Activated CD8-positive, alpha-beta memory T cell treated with anti-CD3 and anti-CD28 coated beads, Interleukin-2, amount 10 ng/mL, durations not matched to agents 7 days and 5 days (primary cell): ENCODE measurements at regions not wholly inside any gene's neighbourhood (a gene's known extent, or its start where the extent isn't known, plus 50 kb on each side); places are given as distances from the start of the nearest gene placed in this dataset.

Experiments used
- ATAC-seq: fragments of 150-1000 bp; cut with Tn5 transposase; one replicate; pipeline ENCODE4 v1.10.0; 2021; ENCODE audit warnings: moderate library complexity
- CTCF ChIA-PET: fragments of 350-600 bp; sonication (Branson Sonifier 250); formaldehyde crosslinking; loops from one replicate; lab custom pipeline; 2021; ENCODE audit warnings: antibody characterized with exemption; lab: Charles Lee
- DNase-seq: peaks from one replicate; pipeline ENCODE4 v3.0.0-alpha.2; 2020
- H3K27ac Mint-ChIP-seq: one replicate; pipeline ENCODE4 v1.8.0; 2021; ENCODE audit warnings: mild to moderate bottlenecking, mixed read lengths
- H3K27me3 Mint-ChIP-seq: one replicate; pipeline ENCODE4 v1.8.0; 2021; ENCODE audit warnings: mixed read lengths
- H3K36me3 Mint-ChIP-seq: one replicate; pipeline ENCODE4 v1.8.0; 2021; ENCODE audit warnings: mild to moderate bottlenecking, mixed read lengths
- H3K4me1 Mint-ChIP-seq: one replicate; pipeline ENCODE4 v1.8.0; 2021; ENCODE audit warnings: mixed read lengths
- H3K4me3 Mint-ChIP-seq: one replicate; pipeline ENCODE4 v1.8.0; 2021; ENCODE audit warnings: mild to moderate bottlenecking, moderate library complexity, mixed read lengths
- H3K9me3 Mint-ChIP-seq: one replicate; pipeline ENCODE4 v1.8.0; 2022; ENCODE audit warnings: low read depth, mixed read lengths

GRCh38 chr3:146894406-146894805, 289.3 kb upstream of the PLSCR5 start:
- Mint-ChIP-seq H3K4me3 (no peak overlapping the region), H3K27me3 (no peaks in the 10 kb centered on the region), H3K36me3 (no peaks in the 10 kb centered on the region), H3K27ac (no peak overlapping the region), H3K9me3 (peaks cover 4% of the 10 kb centered on the region), H3K4me1 (no peaks in the 10 kb centered on the region)
- ATAC-seq (no peak), DNase-seq (no peak)
- CTCF ChIA-PET = no interaction called here

GRCh38 chr3:146892041-146892440, 286.9 kb upstream of the PLSCR5 start:
- CTCF ChIA-PET = no interaction called here
- H3K4me1 Mint-ChIP-seq = no peaks in the 10 kb centered on the region
- no peak overlapping the region for H3K4me3 Mint-ChIP-seq
- ATAC-seq (no peak), DNase-seq (no peak)
- peaks cover 2% of the 10 kb centered on the region for H3K9me3 Mint-ChIP-seq
- no peaks in the 10 kb centered on the region for H3K36me3 Mint-ChIP-seq
- no peak overlapping the region for H3K27ac Mint-ChIP-seq
- H3K27me3 Mint-ChIP-seq = no peaks in the 10 kb centered on the region

- DNase-seq (no peak), ATAC-seq (no peak)
- no peaks in the 10 kb centered on the region for H3K9me3 Mint-ChIP-seq
- H3K4me3 Mint-ChIP-seq = no peak overlapping the region
- no peak overlapping the region for H3K27ac Mint-ChIP-seq
- no peaks in the 10 kb centered on the region for H3K4me1 Mint-ChIP-seq
- H3K36me3 Mint-ChIP-seq = no peaks in the 10 kb centered on the region
- CTCF ChIA-PET = no interaction called here
- H3K27me3 Mint-ChIP-seq = no peaks in the 10 kb centered on the region
Observed at GRCh38 chr3:146889626-146890025, 284.5 kb upstream of the PLSCR5 start.

GRCh38 chr3:146888176-146888575, 283.0 kb upstream of the PLSCR5 start:
- no peak overlapping the region for H3K27ac Mint-ChIP-seq
- CTCF ChIA-PET = no interaction called here
- H3K36me3 Mint-ChIP-seq = no peaks in the 10 kb centered on the region
- DNase-seq (no peak), ATAC-seq (no peak)
- H3K9me3 Mint-ChIP-seq = no peaks in the 10 kb centered on the region
- H3K4me3 Mint-ChIP-seq = no peak overlapping the region
- H3K4me1 Mint-ChIP-seq = no peaks in the 10 kb centered on the region
- no peaks in the 10 kb centered on the region for H3K27me3 Mint-ChIP-seq

- DNase-seq = no peak
- CTCF ChIA-PET = no interaction called here
Observed at GRCh38 chr3:146884721-146885120, 279.6 kb upstream of the PLSCR5 start.

GRCh38 chr3:146884296-146884695, 279.1 kb upstream of the PLSCR5 start:
- no peaks in the 10 kb centered on the region for H3K36me3 Mint-ChIP-seq
- CTCF ChIA-PET = no interaction called here
- no peak overlapping the region for H3K27ac Mint-ChIP-seq
- no peaks in the 10 kb centered on the region for H3K27me3 Mint-ChIP-seq
- ATAC-seq (no peak), DNase-seq (no peak)
- no peak overlapping the region for H3K4me3 Mint-ChIP-seq
- H3K4me1 Mint-ChIP-seq = no peaks in the 10 kb centered on the region
- H3K9me3 Mint-ChIP-seq = peaks cover 6% of the 10 kb centered on the region

More at GRCh38 chr3:146884721-146885120, 279.6 kb upstream of the PLSCR5 start:
- Mint-ChIP-seq H3K27ac (no peak overlapping the region), H3K36me3 (no peaks in the 10 kb centered on the region), H3K27me3 (no peaks in the 10 kb centered on the region), H3K4me3 (no peak overlapping the region), H3K4me1 (no peaks in the 10 kb centered on the region), H3K9me3 (peaks cover 6% of the 10 kb centered on the region)
- ATAC-seq = no peak

- Mint-ChIP-seq H3K4me3 (no peak overlapping the region), H3K27me3 (no peaks in the 10 kb centered on the region), H3K4me1 (no peaks in the 10 kb centered on the region), H3K9me3 (peaks cover 6% of the 10 kb centered on the region), H3K27ac (no peak overlapping the region), H3K36me3 (no peaks in the 10 kb centered on the region)
- no peak for DNase-seq
- CTCF ChIA-PET = no interaction called here
- ATAC-seq = no peak
Observed at GRCh38 chr3:146883288-146883687, 278.1 kb upstream of the PLSCR5 start.

- Mint-ChIP-seq H3K4me1 (no peaks in the 10 kb centered on the region), H3K9me3 (peaks cover 6% of the 10 kb centered on the region), H3K27ac (no peak overlapping the region), H3K27me3 (no peaks in the 10 kb centered on the region), H3K4me3 (no peak overlapping the region), H3K36me3 (no peaks in the 10 kb centered on the region)
- DNase-seq = no peak
- ATAC-seq = no peak
- CTCF ChIA-PET = interaction anchor here (0.7 kb wide), 1 partner anchor 207 kb away, joined by 3 read pairs; no protein-coding TSS in a partner anchor
Observed at GRCh38 chr3:146881966-146882760, 277.0 kb upstream of the PLSCR5 start.

GRCh38 chr3:146881356-146881755, 276.2 kb upstream of the PLSCR5 start:
- ATAC-seq = no peak
- no peaks in the 10 kb centered on the region for H3K36me3 Mint-ChIP-seq
- H3K27ac Mint-ChIP-seq = no peak overlapping the region

GRCh38 chr3:146873748-146874147, 268.6 kb upstream of the PLSCR5 start:
- Mint-ChIP-seq H3K9me3 (peaks cover 8% of the 10 kb centered on the region), H3K36me3 (no peaks in the 10 kb centered on the region), H3K4me1 (no peaks in the 10 kb centered on the region), H3K27me3 (no peaks in the 10 kb centered on the region), H3K27ac (no peak overlapping the region), H3K4me3 (no peak overlapping the region)
- DNase-seq (no peak), ATAC-seq (no peak)
- CTCF ChIA-PET = no interaction called here

More at GRCh38 chr3:146881356-146881755, 276.2 kb upstream of the PLSCR5 start:
- Mint-ChIP-seq H3K4me3 (no peak overlapping the region), H3K9me3 (peaks cover 6% of the 10 kb centered on the region), H3K27me3 (no peaks in the 10 kb centered on the region), H3K4me1 (no peaks in the 10 kb centered on the region)
- no peak for DNase-seq
- CTCF ChIA-PET = no interaction called here

- ATAC-seq = no peak
Observed at GRCh38 chr3:146865175-146865755, 260.1 kb upstream of the PLSCR5 start.

GRCh38 chr3:146861262-146861661, 256.1 kb upstream of the PLSCR5 start:
- no peak for ATAC-seq
- no peak overlapping the region for H3K4me3 Mint-ChIP-seq
- H3K4me1 Mint-ChIP-seq = no peaks in the 10 kb centered on the region
- no peaks in the 10 kb centered on the region for H3K27me3 Mint-ChIP-seq
- no peaks in the 10 kb centered on the region for H3K36me3 Mint-ChIP-seq
- no peak for DNase-seq
- CTCF ChIA-PET = no interaction called here
- H3K27ac Mint-ChIP-seq = no peak overlapping the region
- H3K9me3 Mint-ChIP-seq = peaks cover 7% of the 10 kb centered on the region

More at GRCh38 chr3:146865175-146865755, 260.1 kb upstream of the PLSCR5 start:
- Mint-ChIP-seq H3K27me3 (no peaks in the 10 kb centered on the region), H3K36me3 (no peaks in the 10 kb centered on the region), H3K9me3 (peaks cover 5% of the 10 kb centered on the region), H3K4me1 (no peaks in the 10 kb centered on the region), H3K4me3 (no peak overlapping the region), H3K27ac (no peak overlapping the region)
- CTCF ChIA-PET = no interaction called here
- no peak for DNase-seq

GRCh38 chr3:146854523-146854922, 249.4 kb upstream of the PLSCR5 start:
- CTCF ChIA-PET = no interaction called here
- Mint-ChIP-seq H3K4me1 (no peaks in the 10 kb centered on the region), H3K4me3 (no peak overlapping the region), H3K36me3 (no peaks in the 10 kb centered on the region), H3K27me3 (no peaks in the 10 kb centered on the region), H3K27ac (no peak overlapping the region), H3K9me3 (peaks cover 6% of the 10 kb centered on the region)
- ATAC-seq (no peak), DNase-seq (no peak)

GRCh38 chr3:146851665-146852064, 246.5 kb upstream of the PLSCR5 start:
- Mint-ChIP-seq H3K27me3 (no peaks in the 10 kb centered on the region), H3K36me3 (no peaks in the 10 kb centered on the region), H3K4me3 (no peak overlapping the region), H3K9me3 (peaks cover 4% of the 10 kb centered on the region), H3K27ac (no peak overlapping the region), H3K4me1 (no peaks in the 10 kb centered on the region)
- ATAC-seq (no peak), DNase-seq (no peak)
- CTCF ChIA-PET = no interaction called here
